ENCODE measurements at regions not wholly inside any gene's neighbourhood (a gene's known extent, or its start where the extent isn't known, plus 50 kb on each side); places are given as distances from the start of the nearest gene placed in this dataset.

- no peak for TF ChIP-seq CTCF (conservative IDR thresholded peaks at IDR 0.05; ENCODE audit: low read length)
- no peak for TF ChIP-seq EZH2phosphoT487 (IDR thresholded peaks at IDR 0.05; ENCODE audit: borderline replicate concordance, low read depth, low read length)
Measured at GRCh38 chr9:21555911-21556310, 73.8 kb upstream of the IFNE start.
